Prostate gland (tissue), 2 donors: ENCODE measurements at regions not wholly inside any gene's neighbourhood (a gene's known extent, or its start where the extent isn't known, plus 50 kb on each side); places are given as distances from the start of the nearest gene placed in this dataset.

ENCODE experiments used
- DNase-seq: peaks from one replicate; pipeline ENCODE4 v3.0.0-alpha.2; 2019; ENCODE audit warnings: low spot score
- H3K27ac ChIP-seq, 2 donors: fragments of 200-600 bp; sonication (generic); 2 replicates each; pipeline ENCODE4 v1.5.1; 2017 to 2019
- H3K27me3 ChIP-seq: fragments of 200-600 bp; sonication (generic); replicated peaks from 2 replicates; pipeline ENCODE4 v1.5.1; 2019; ENCODE audit not compliant: insufficient read depth
- H3K36me3 ChIP-seq, 2 donors: fragments of 200-600 bp; sonication (generic); 1 replicate in 1 of 2; 2 replicates in 1 of 2; pipeline versions ENCODE4 v1.5.1 to v1.8.1; 2017 to 2019
- H3K4me1 ChIP-seq: fragments of 200-600 bp; sonication (generic); replicated peaks from 2 replicates; pipeline ENCODE4 v1.5.1; 2019
- H3K4me3 ChIP-seq, 2 donors: fragments of 200-600 bp; sonication (generic); 2 replicates each; pipeline ENCODE4 v1.5.1; 2017 to 2019
- H3K9me3 ChIP-seq: fragments of 200-600 bp; sonication (generic); 2 replicates; pipeline ENCODE4 v1.5.1; 2017
- CTCF ChIP-seq, 4 experiments: fragments of 200-600 bp in 2 of 4; fragments of 450-650 bp in 2 of 4; sonication (generic) in 2 of 4; IDR thresholded peaks; 1 replicate in 3 of 4; 2 replicates in 1 of 4; pipeline ENCODE4 v1.5.1; 2016 to 2019; ENCODE audit warnings: antibody characterized with exemption in 4 of 4, mild to moderate bottlenecking in 2 of 4, moderate library complexity in 2 of 4
- POLR2A ChIP-seq: fragments of 450-650 bp; IDR thresholded peaks from one replicate; pipeline ENCODE4 v1.6.1; 2016; ENCODE audit warnings: antibody characterized with exemption, mild to moderate bottlenecking
- POLR2AphosphoS5 ChIP-seq: sonication (generic); formaldehyde crosslinking; IDR thresholded peaks from one replicate; pipeline ENCODE4 v1.6.1; 2017; ENCODE audit warnings: antibody characterized with exemption
- WGBS: methylation state at CpG from one replicate; pipeline ENCODE4 v1.1.5; 2018; 5-methylcytosine and 5-hydroxymethylcytosine counted together
- intact Hi-C: fragments of 100-400 bp; cut with DNase I; formaldehyde crosslinking; loops from one replicate; pipeline ENCODE4 v1.14.2; 2022
- small RNA-seq, 2 donors: library from RNA; depleted of rRNA; stranded (forward); fragments of <200 nt; gene quantifications; one replicate each; pipeline ENCODE3, GENCODE V24; 2016

GRCh38 chrX:82230013-82230412 lies 1028.1 kb downstream of the SH3BGRL start:
- no peak overlapping the region for H3K27ac ChIP-seq
- 81% methylated on average over 2 of the region's 3 CpGs for WGBS
- no peak for DNase-seq
- intact Hi-C loops, result no loop called here
- no peak overlapping the region for H3K4me3 ChIP-seq
- H3K27me3 ChIP-seq, result no peaks in the 10 kb centered on the region
- H3K36me3 ChIP-seq, result no peaks in the 10 kb centered on the region
- H3K4me1 ChIP-seq, result no peaks in the 10 kb centered on the region
- no peak for TF ChIP-seq POLR2AphosphoS5
- no peak for TF ChIP-seq POLR2A
- no peak for TF ChIP-seq CTCF (IDR thresholded peaks at IDR 0.05)
- H3K9me3 ChIP-seq, result no peaks in the 10 kb centered on the region

GRCh38 chrX:82232679-82233078 lies 1030.8 kb downstream of the SH3BGRL start:
- intact Hi-C loops, result no loop called here
- Histone ChIP-seq H3K9me3 (no peaks in the 10 kb centered on the region), H3K4me3 (no peak overlapping the region), H3K36me3 (no peaks in the 10 kb centered on the region), H3K4me1 (no peaks in the 10 kb centered on the region), H3K27me3 (no peaks in the 10 kb centered on the region), H3K27ac (no peak overlapping the region)
- no peak for DNase-seq
- no peak for TF ChIP-seq POLR2A
- TF ChIP-seq POLR2AphosphoS5, result no peak
- no peak for TF ChIP-seq CTCF (IDR thresholded peaks at IDR 0.05)

DNA sequence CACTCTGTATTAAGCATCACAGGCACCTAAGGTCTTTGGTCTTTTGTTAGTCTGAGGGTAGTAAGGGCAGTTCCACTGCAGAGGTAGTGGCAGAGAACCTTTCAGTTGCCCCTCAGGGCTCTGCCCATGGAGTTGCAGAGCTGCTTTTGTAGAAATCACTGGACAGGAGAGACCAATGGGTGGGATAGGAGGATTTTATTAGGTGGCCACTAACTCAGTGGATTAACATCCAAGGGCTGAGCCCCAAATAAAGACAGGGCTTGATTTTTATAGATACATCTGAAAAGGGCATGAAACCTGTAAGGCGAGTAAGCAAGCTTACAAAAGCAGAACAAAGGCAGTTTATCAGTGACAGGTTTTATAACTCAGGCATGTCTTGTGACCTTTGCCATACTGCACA lies 1035.4 kb downstream of the SH3BGRL start:
- no peak for DNase-seq
- Histone ChIP-seq H3K27ac (no peak overlapping the region), H3K27me3 (no peaks in the 10 kb centered on the region), H3K4me1 (no peaks in the 10 kb centered on the region), H3K9me3 (no peaks in the 10 kb centered on the region), H3K36me3 (no peaks in the 10 kb centered on the region), H3K4me3 (no peak overlapping the region)
- no peak for TF ChIP-seq POLR2A
- no peak for TF ChIP-seq POLR2AphosphoS5
- TF ChIP-seq CTCF (IDR thresholded peaks at IDR 0.05), result no peak
- intact Hi-C loops, result no loop called here
- WGBS, result 45% methylated on average over 1 of the region's 1 CpG

Small RNAs in the stretch of these regions (small RNA-seq; reads per million reads assigned to genes)
- gene RNU6-974P, result 0 reads per million in 2 donors
